CD4-positive, alpha-beta T cell treated with Interleukin-2 at 100 ng/mL for 4 hours (primary cell): ENCODE measurements at regions not wholly inside any gene's neighbourhood (a gene's known extent, or its start where the extent isn't known, plus 50 kb on each side); places are given as distances from the start of the nearest gene placed in this dataset.
"Not testable (repeated sequence)": the region's sequence is repeated elsewhere in the genome, so short reads cannot be mapped to it uniquely, and the experiment has no call there.

Experiments
- DNase-seq: peaks from one replicate; pipeline ENCODE4 v3.0.0-alpha.2; 2020; ENCODE audit warnings: low spot score

- no peak for DNase-seq
Measured at GRCh38 chr5:19233573-19233972, 754.4 kb downstream of the CDH18 start.

GRCh38 chr5:19235101-19235584, 752.9 kb downstream of the CDH18 start:
- no peak for DNase-seq

GRCh38 chr5:19240170-19240569, 747.8 kb downstream of the CDH18 start:
- DNase-seq, result no peak

- no peak for DNase-seq
Measured at GRCh38 chr5:19241690-19242089, 746.3 kb downstream of the CDH18 start.

GRCh38 chr5:19246191-19246590, 741.8 kb downstream of the CDH18 start:
- DNase-seq, result not testable (repeated sequence)

- no peak for DNase-seq
Measured at GRCh38 chr5:19247302-19247701, 740.7 kb downstream of the CDH18 start.

- no peak for DNase-seq
Measured at GRCh38 chr5:19256036-19256435, 732.0 kb downstream of the CDH18 start.

- no peak for DNase-seq
Measured at GRCh38 chr5:19258686-19259085, 729.3 kb downstream of the CDH18 start.

GRCh38 chr5:19261879-19262278, 726.1 kb downstream of the CDH18 start:
- DNase-seq, result no peak

GRCh38 chr5:19264821-19265220, 723.2 kb downstream of the CDH18 start:
- DNase-seq, result no peak

GRCh38 chr5:19266791-19267190, 721.2 kb downstream of the CDH18 start:
- DNase-seq, result no peak

- no peak for DNase-seq
Measured at GRCh38 chr5:19270153-19270552, 717.8 kb downstream of the CDH18 start.

GRCh38 chr5:19274578-19274977, 713.4 kb downstream of the CDH18 start:
- no peak for DNase-seq

- DNase-seq, result no peak
Measured at GRCh38 chr5:19285286-19285685, 702.7 kb downstream of the CDH18 start.

- DNase-seq, result not testable (repeated sequence)
Measured at GRCh38 chr5:19287548-19288277, 700.3 kb downstream of the CDH18 start.

- DNase-seq, result not testable (repeated sequence)
Measured at GRCh38 chr5:19288311-19288710, 699.7 kb downstream of the CDH18 start.

GRCh38 chr5:19297934-19298333, 690.1 kb downstream of the CDH18 start:
- no peak for DNase-seq

GRCh38 chr5:19301271-19301670, 686.7 kb downstream of the CDH18 start:
- DNase-seq, result no peak

- no peak for DNase-seq
Measured at GRCh38 chr5:19314840-19315239, 673.2 kb downstream of the CDH18 start.

GRCh38 chr5:19319252-19319651, 668.7 kb downstream of the CDH18 start:
- no peak for DNase-seq

GRCh38 chr5:19322716-19323485, 665.1 kb downstream of the CDH18 start:
- DNase-seq, result no peak

GRCh38 chr5:19334278-19334677, 653.7 kb downstream of the CDH18 start:
- DNase-seq, result no peak

GRCh38 chr5:19342942-19343341, 645.1 kb downstream of the CDH18 start:
- no peak for DNase-seq
